ENCODE measurements at regions not wholly inside any gene's neighbourhood (a gene's known extent, or its start where the extent isn't known, plus 50 kb on each side); places are given as distances from the start of the nearest gene placed in this dataset.

GRCh38 chr13:42422681-42423080 lies 150.7 kb downstream of the AKAP11 start:
- DNase-seq (ENCODE audit: low spot score), result no peak
- Mint-ChIP-seq H3K4me3 (no peak overlapping the region), H3K27ac (no peak overlapping the region), H3K4me1 (peaks cover 3% of the 10 kb centered on the region; the same call in 1 of the 3 replicates), H3K36me3 (ENCODE audit: low read depth) (peaks cover 19% of the 10 kb centered on the region), H3K9me3 (peaks cover 22% of the 10 kb centered on the region), H3K27me3 (ENCODE audit: insufficient read depth, low read depth, poor library complexity) (peaks cover 6% of the 10 kb centered on the region)
- no peak for ATAC-seq
- H3F3A ChIP-seq (replicated peaks; ENCODE audit: low read depth), result no peaks in the 10 kb centered on the region
- H2AFZ ChIP-seq, result no peak overlapping the region
- no peak overlapping the region for H3K4me2 ChIP-seq
- H3K36me3 ChIP-seq (ENCODE audit: insufficient read depth), result no peaks in the 10 kb centered on the region
- no peaks in the 10 kb centered on the region; the same call in 1 of the 2 replicates for H3K9me2 ChIP-seq (ENCODE audit: insufficient read depth)
- no peak overlapping the region for H3K27ac ChIP-seq (ENCODE audit: low read depth)
- H4K20me1 ChIP-seq (replicated peaks; ENCODE audit: insufficient read depth), result no peaks in the 10 kb centered on the region
- no peak overlapping the region for H3K4me3 ChIP-seq
- no peaks in the 10 kb centered on the region for H3K79me2 ChIP-seq (replicated peaks; ENCODE audit: insufficient read depth)
- no peaks in the 10 kb centered on the region for H3K4me1 ChIP-seq (ENCODE audit: insufficient read depth)
- no peak for TF ChIP-seq STAT1 (IDR thresholded peaks at IDR 0.05; ENCODE audit: unreplicated experiment)
- no peaks in the 10 kb centered on the region for H3K27me3 ChIP-seq (ENCODE audit: insufficient read depth)

- no peak for ATAC-seq
- H3K27ac ChIP-seq (ENCODE audit: low read depth), result no peak overlapping the region
- H2AFZ ChIP-seq, result no peak overlapping the region
- Mint-ChIP-seq H3K9me3 (peaks cover 22% of the 10 kb centered on the region), H3K27me3 (ENCODE audit: insufficient read depth, low read depth, poor library complexity) (peaks cover 5% of the 10 kb centered on the region), H3K36me3 (ENCODE audit: low read depth) (peaks cover 19% of the 10 kb centered on the region), H3K4me1 (peaks cover 3% of the 10 kb centered on the region; the same call in 1 of the 3 replicates), H3K4me3 (no peak overlapping the region), H3K27ac (no peak overlapping the region)
- TF ChIP-seq ZNF114 (CRISPR knock-in tag; IDR thresholded peaks at IDR 0.05), result no peak
- TF ChIP-seq ZNF331 (CRISPR knock-in tag; IDR thresholded peaks at IDR 0.05; ENCODE audit: low read depth), result no peak
- TF ChIP-seq EZH2phosphoT487 (IDR thresholded peaks at IDR 0.05; ENCODE audit: unreplicated experiment), result no peak
- no peak for TF ChIP-seq REST (IDR thresholded peaks at IDR 0.05; ENCODE audit: unreplicated experiment)
- no peaks in the 10 kb centered on the region for H3K36me3 ChIP-seq (ENCODE audit: insufficient read depth)
- no peaks in the 10 kb centered on the region for H3K4me1 ChIP-seq (ENCODE audit: insufficient read depth)
- no peak for DNase-seq (ENCODE audit: low spot score)
- H3K27me3 ChIP-seq (ENCODE audit: insufficient read depth), result no peaks in the 10 kb centered on the region
- no peaks in the 10 kb centered on the region for H3K79me2 ChIP-seq (replicated peaks; ENCODE audit: insufficient read depth)
- no peak overlapping the region for H3K4me3 ChIP-seq
- no peaks in the 10 kb centered on the region; the same call in 1 of the 2 replicates for H3K9me2 ChIP-seq (ENCODE audit: insufficient read depth)
- no peak overlapping the region for H3K4me2 ChIP-seq
- no peaks in the 10 kb centered on the region for H4K20me1 ChIP-seq (replicated peaks; ENCODE audit: insufficient read depth)
- no peaks in the 10 kb centered on the region for H3F3A ChIP-seq (replicated peaks; ENCODE audit: low read depth)
Observed at GRCh38 chr13:42424182-42424581, 149.8 kb upstream of the TNFSF11 start.

- H3K4me1 ChIP-seq (ENCODE audit: insufficient read depth), result no peaks in the 10 kb centered on the region
- TF ChIP-seq ZNF331 (CRISPR knock-in tag; IDR thresholded peaks at IDR 0.05; ENCODE audit: low read depth) (no peak), ZNF114 (CRISPR knock-in tag; IDR thresholded peaks at IDR 0.05) (no peak), CREB1 (CRISPR knock-in tag; IDR thresholded peaks at IDR 0.05; ENCODE audit: low read depth) (no peak), NANOG (IDR thresholded peaks at IDR 0.05; ENCODE audit: borderline replicate concordance) (no peak), REST (IDR thresholded peaks at IDR 0.05; ENCODE audit: unreplicated experiment) (no peak), EZH2phosphoT487 (IDR thresholded peaks at IDR 0.05; ENCODE audit: unreplicated experiment) (no peak), POLR2AphosphoS5 (IDR thresholded peaks at IDR 0.05; ENCODE audit: low read depth) (no peak)
Observed at GRCh38 chr13:42445354-42445753, 128.6 kb upstream of the TNFSF11 start.

More at GRCh38 chr13:42445354-42445753, 128.6 kb upstream of the TNFSF11 start:
- no peaks in the 10 kb centered on the region for H3K27me3 ChIP-seq (ENCODE audit: insufficient read depth)
- DNase-seq (ENCODE audit: low spot score) (no peak), ATAC-seq (no peak)
- no peak overlapping the region for H2AFZ ChIP-seq
- H3K79me2 ChIP-seq (replicated peaks; ENCODE audit: insufficient read depth), result no peaks in the 10 kb centered on the region
- Mint-ChIP-seq H3K4me1 (no peaks in the 10 kb centered on the region), H3K27ac (no peak overlapping the region), H3K9me3 (peaks cover 45% of the 10 kb centered on the region), H3K36me3 (ENCODE audit: low read depth) (peaks cover 44% of the 10 kb centered on the region), H3K4me3 (no peak overlapping the region), H3K27me3 (ENCODE audit: insufficient read depth, low read depth, poor library complexity) (peaks cover 2% of the 10 kb centered on the region)
- no peak overlapping the region for H3K27ac ChIP-seq (ENCODE audit: low read depth)
- H3K4me3 ChIP-seq, result no peak overlapping the region
- H3K36me3 ChIP-seq (ENCODE audit: insufficient read depth), result peaks cover 5% of the 10 kb centered on the region; the same call in 1 of the 2 replicates
- peaks cover 26% of the 10 kb centered on the region; the same call in 1 of the 2 replicates for H3K9me2 ChIP-seq (ENCODE audit: insufficient read depth)
- no peaks in the 10 kb centered on the region for H3F3A ChIP-seq (replicated peaks; ENCODE audit: low read depth)
- no peaks in the 10 kb centered on the region for H4K20me1 ChIP-seq (replicated peaks; ENCODE audit: insufficient read depth)
- no peak overlapping the region for H3K4me2 ChIP-seq
